Fibroblast of lung (primary cell): ENCODE measurements at regions not wholly inside any gene's neighbourhood (a gene's known extent, or its start where the extent isn't known, plus 50 kb on each side); places are given as distances from the start of the nearest gene placed in this dataset.

Experiments used
- DNase-seq, 2 donors: peaks; one replicate each; pipeline versions ENCODE4 v3.0.0 to v3.0.0-alpha.2; 2010; ENCODE audit warnings: low read depth in 2 of 2
- H2AFZ ChIP-seq: 2 replicates; pipeline ENCODE4 v1.5.1; 2012; ENCODE audit warnings: low read length, control low read depth, inconsistent platforms
- H3K27ac ChIP-seq: 2 replicates; pipeline ENCODE4 v1.5.1; 2011; ENCODE audit warnings: low read length, control low read depth; ENCODE audit not compliant: insufficient read depth
- H3K27me3 ChIP-seq: 2 replicates; pipeline ENCODE4 v1.5.1; 2011; ENCODE audit warnings: mild to moderate bottlenecking, low read length; ENCODE audit not compliant: control insufficient read depth, insufficient read depth
- H3K36me3 ChIP-seq: 2 replicates; pipeline ENCODE4 v1.5.1; 2011; ENCODE audit warnings: low read length; ENCODE audit not compliant: control insufficient read depth, insufficient read depth
- H3K4me1 ChIP-seq: 2 replicates; pipeline ENCODE4 v1.5.1; 2011; ENCODE audit warnings: low read length; ENCODE audit not compliant: control insufficient read depth, insufficient read depth; ENCODE audit errors: extremely low read depth
- H3K4me2 ChIP-seq: 2 replicates; pipeline ENCODE4 v1.5.1; 2011; ENCODE audit warnings: low read length, control low read depth; ENCODE audit not compliant: insufficient read depth; ENCODE audit errors: extremely low read depth
- H3K4me3 ChIP-seq, 4 experiments: fragments of 200-600 bp in 1 of 4; sonication (generic) in 1 of 4; replicated peaks in 1 of 4; 2 replicates each; pipeline ENCODE4 v1.5.1; 2011 to 2016; ENCODE audit warnings: low read length in 4 of 4, low read depth in 3 of 4, mild to moderate bottlenecking in 3 of 4, control low read depth in 2 of 4, inconsistent platforms in 1 of 4, mixed read lengths in 1 of 4; ENCODE audit not compliant: insufficient read depth in 1 of 4; ENCODE audit errors: control extremely low read depth in 1 of 4
- H3K79me2 ChIP-seq: 2 replicates; pipeline ENCODE4 v1.5.1; 2012; ENCODE audit warnings: mild to moderate bottlenecking, low read length, inconsistent platforms; ENCODE audit not compliant: control insufficient read depth, insufficient read depth
- H3K9ac ChIP-seq: 2 replicates; pipeline ENCODE4 v1.5.1; 2011; ENCODE audit warnings: mild to moderate bottlenecking, low read length, control low read depth; ENCODE audit not compliant: insufficient read depth
- H3K9me3 ChIP-seq: 2 replicates; pipeline ENCODE4 v1.5.1; 2012; ENCODE audit warnings: low read depth, low read length; ENCODE audit not compliant: control insufficient read depth, insufficient read depth
- H4K20me1 ChIP-seq: 2 replicates; pipeline ENCODE4 v1.5.1; 2011; ENCODE audit warnings: low read length; ENCODE audit not compliant: control insufficient read depth, insufficient read depth; ENCODE audit errors: extremely low read depth
- EZH2 ChIP-seq: IDR thresholded peaks from 2 replicates; pipeline ENCODE4 v1.5.1; 2012; ENCODE audit warnings: low read length, control low read depth, mild to moderate bottlenecking; ENCODE audit errors: missing control alignments
- TF ChIP-seq, protein P1 (sequence below), 2 donors: IDR thresholded peaks in 1 of 2; conservative IDR thresholded peaks in 1 of 2; 1 replicate in 1 of 2; 2 replicates in 1 of 2; pipeline ENCODE4 v1.5.1; 2011 to 2012; ENCODE audit warnings: low read length in 2 of 2, control low read depth in 1 of 2, inconsistent platforms in 1 of 2, low read depth in 1 of 2, mild to moderate bottlenecking in 1 of 2

DNA sequence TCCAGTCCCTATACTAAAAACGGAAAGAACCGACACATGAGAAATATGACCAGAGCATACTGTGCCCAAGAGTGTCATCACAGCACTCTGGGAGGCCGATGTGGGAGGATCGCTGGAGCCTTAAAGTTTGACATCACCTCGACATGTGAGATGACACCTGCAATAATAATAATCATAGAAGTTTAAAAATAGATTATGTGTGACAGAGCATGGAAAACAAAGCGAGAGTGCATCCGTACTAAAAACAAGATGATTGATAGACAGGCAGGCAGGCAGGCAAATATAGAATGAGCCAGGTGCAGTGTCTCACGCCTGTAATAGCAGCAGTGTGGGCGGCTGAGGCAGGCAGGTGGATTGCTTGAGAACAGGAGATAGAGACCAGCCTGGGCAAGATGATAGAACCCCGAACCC, 114.8 kb upstream of the ANKRD30BL start:
- Histone ChIP-seq H3K27me3 (no peaks in the 10 kb centered on the region), H3K79me2 (no peaks in the 10 kb centered on the region), H2AFZ (no peak overlapping the region), H3K4me2 (no peak overlapping the region), H3K4me3 (no peak overlapping the region), H3K4me1 (no peaks in the 10 kb centered on the region), H3K9ac (no peak overlapping the region), H4K20me1 (no peaks in the 10 kb centered on the region), H3K36me3 (no peaks in the 10 kb centered on the region), H3K9me3 (no peaks in the 10 kb centered on the region), H3K27ac (no peak overlapping the region)
- TF ChIP-seq EZH2: no peak
- TF ChIP-seq, protein P1, sequence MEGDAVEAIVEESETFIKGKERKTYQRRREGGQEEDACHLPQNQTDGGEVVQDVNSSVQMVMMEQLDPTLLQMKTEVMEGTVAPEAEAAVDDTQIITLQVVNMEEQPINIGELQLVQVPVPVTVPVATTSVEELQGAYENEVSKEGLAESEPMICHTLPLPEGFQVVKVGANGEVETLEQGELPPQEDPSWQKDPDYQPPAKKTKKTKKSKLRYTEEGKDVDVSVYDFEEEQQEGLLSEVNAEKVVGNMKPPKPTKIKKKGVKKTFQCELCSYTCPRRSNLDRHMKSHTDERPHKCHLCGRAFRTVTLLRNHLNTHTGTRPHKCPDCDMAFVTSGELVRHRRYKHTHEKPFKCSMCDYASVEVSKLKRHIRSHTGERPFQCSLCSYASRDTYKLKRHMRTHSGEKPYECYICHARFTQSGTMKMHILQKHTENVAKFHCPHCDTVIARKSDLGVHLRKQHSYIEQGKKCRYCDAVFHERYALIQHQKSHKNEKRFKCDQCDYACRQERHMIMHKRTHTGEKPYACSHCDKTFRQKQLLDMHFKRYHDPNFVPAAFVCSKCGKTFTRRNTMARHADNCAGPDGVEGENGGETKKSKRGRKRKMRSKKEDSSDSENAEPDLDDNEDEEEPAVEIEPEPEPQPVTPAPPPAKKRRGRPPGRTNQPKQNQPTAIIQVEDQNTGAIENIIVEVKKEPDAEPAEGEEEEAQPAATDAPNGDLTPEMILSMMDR (conservative IDR thresholded peaks at IDR 0.05 in 1 of 2, IDR thresholded peaks at IDR 0.05 in 1 of 2; ENCODE audit: low read depth in 1 of 2, low read length in 2 of 2): no peak
- DNase-seq: no peak

DNA sequence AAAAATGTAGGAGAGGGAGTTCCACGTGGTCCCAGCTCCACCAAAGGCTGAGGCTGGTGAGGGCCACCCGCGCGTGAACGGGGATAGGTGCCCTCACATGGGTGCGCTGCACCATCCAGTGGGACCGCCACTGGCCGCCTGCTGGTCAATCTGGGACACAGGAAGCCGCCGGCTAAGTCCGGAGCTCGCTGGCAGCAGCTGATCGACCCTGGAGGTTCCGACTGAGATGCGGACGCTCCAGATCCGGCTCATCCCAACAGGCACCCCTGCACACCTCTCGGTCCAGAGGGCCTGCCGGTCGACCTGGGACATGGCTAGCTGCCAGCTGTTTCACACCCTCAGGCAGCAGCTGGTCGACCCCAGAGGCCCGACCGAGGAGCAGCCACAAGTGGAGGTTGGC, 116.5 kb upstream of the ANKRD30BL start:
- no peaks in the 10 kb centered on the region for H3K4me1 ChIP-seq
- no peak for TF ChIP-seq EZH2
- H3K36me3 ChIP-seq: no peaks in the 10 kb centered on the region
- no peaks in the 10 kb centered on the region for H4K20me1 ChIP-seq
- no peak overlapping the region for H3K4me3 ChIP-seq
- no peaks in the 10 kb centered on the region for H3K79me2 ChIP-seq
- H3K27me3 ChIP-seq: no peaks in the 10 kb centered on the region
- H3K27ac ChIP-seq: no peak overlapping the region
- H2AFZ ChIP-seq: no peak overlapping the region
- no peaks in the 10 kb centered on the region for H3K9me3 ChIP-seq
- no peak overlapping the region for H3K4me2 ChIP-seq
- DNase-seq: no peak
- no peak overlapping the region for H3K9ac ChIP-seq

DNA sequence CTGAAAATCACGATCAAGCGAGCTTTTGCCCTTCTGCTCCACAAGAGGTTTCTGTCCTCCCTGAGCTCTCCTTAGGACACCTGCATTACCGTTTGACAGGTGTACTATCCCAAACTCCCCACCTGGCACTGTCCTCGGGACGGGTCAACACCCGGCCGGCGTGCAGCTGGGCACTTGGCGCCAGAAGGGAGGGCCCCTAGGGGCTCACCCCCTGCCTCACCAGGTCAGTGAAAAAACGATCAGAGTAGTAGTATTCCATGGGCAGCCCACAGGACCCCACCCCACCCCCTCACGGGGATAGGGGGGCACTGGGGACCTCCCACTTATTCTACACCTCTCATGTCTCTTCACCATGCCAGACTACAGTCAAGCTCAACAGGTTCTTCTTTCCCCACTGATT, 117.6 kb upstream of the ANKRD30BL start:
- Histone ChIP-seq H3K27me3 (no peaks in the 10 kb centered on the region), H3K9ac (no peak overlapping the region), H3K9me3 (no peaks in the 10 kb centered on the region), H3K4me1 (no peaks in the 10 kb centered on the region), H3K79me2 (no peaks in the 10 kb centered on the region), H3K4me3 (no peak overlapping the region), H3K4me2 (no peak overlapping the region), H3K36me3 (no peaks in the 10 kb centered on the region), H2AFZ (no peak overlapping the region), H3K27ac (no peak overlapping the region), H4K20me1 (no peaks in the 10 kb centered on the region)
- no peak for DNase-seq
- TF ChIP-seq EZH2: no peak

DNA sequence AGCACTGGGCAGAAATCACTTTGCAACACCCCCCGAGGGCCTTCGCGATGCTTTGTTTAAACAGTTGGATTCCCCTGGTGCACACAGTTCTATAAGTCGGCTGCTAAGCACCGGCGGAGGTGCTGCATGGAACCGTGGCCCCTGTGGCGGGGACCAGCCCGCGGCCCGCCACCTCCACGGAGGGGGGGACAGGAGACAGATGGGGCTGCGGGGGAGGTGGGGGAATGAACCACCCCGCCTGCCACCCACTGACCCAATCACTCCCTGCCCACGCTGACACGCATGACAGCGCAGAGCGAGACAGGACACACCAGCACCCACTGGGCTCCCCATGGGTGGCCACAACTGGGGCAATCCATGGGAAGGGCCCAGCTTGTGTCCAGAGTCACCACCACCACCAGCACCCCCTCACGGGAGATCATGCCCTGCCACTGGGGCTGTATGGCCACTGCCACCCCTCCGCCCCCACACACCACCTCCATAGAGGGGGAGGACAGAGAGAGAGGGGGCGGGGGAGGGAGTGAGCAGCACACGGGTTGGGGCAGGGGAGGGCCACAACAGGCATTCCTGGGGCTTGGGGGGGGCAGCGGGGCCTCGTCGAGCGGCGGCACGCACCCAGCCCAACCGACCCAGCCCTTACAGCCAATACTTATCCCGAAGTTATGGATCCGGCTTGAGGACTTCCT, 118.3 kb upstream of the ANKRD30BL start:
- Histone ChIP-seq H4K20me1 (no peaks in the 10 kb centered on the region), H3K9ac (no peak overlapping the region), H3K4me3 (no peak overlapping the region), H3K4me1 (no peaks in the 10 kb centered on the region), H3K36me3 (no peaks in the 10 kb centered on the region), H3K27ac (no peak overlapping the region), H3K9me3 (no peaks in the 10 kb centered on the region), H3K4me2 (no peak overlapping the region), H3K27me3 (no peaks in the 10 kb centered on the region), H2AFZ (no peak overlapping the region), H3K79me2 (no peaks in the 10 kb centered on the region)
- DNase-seq: no peak
- TF ChIP-seq EZH2: no peak
- TF ChIP-seq, protein P1 (conservative IDR thresholded peaks at IDR 0.05 in 1 of 2, IDR thresholded peaks at IDR 0.05 in 1 of 2; ENCODE audit: low read depth in 1 of 2, low read length in 2 of 2): no peak
